Inflammatory macrophage treated with lipopolysaccharide for 4 hours (primary cell): ENCODE measurements at regions not wholly inside any gene's neighbourhood (a gene's known extent, or its start where the extent isn't known, plus 50 kb on each side); places are given as distances from the start of the nearest gene placed in this dataset.
"Not testable (repeated sequence)": the region's sequence is repeated elsewhere in the genome, so short reads cannot be mapped to it uniquely, and the experiment has no call there.

ENCODE experiments used
- DNase-seq: peaks from one replicate; pipeline ENCODE4 v3.0.0-alpha.2; 2020

- DNase-seq = no peak
These were observed 61.2 kb downstream of the VIP start for GRCh38 chr6:152811785-152812184.

- no peak for DNase-seq
These were observed 64.8 kb downstream of the VIP start for GRCh38 chr6:152815230-152815872.

- DNase-seq = no peak
These were observed 65.5 kb downstream of the VIP start for GRCh38 chr6:152816055-152816454.

GRCh38 chr6:152821525-152821924, 70.9 kb downstream of the VIP start:
- no peak for DNase-seq

GRCh38 chr6:152824666-152825065, 74.1 kb downstream of the VIP start:
- no peak for DNase-seq

DNA sequence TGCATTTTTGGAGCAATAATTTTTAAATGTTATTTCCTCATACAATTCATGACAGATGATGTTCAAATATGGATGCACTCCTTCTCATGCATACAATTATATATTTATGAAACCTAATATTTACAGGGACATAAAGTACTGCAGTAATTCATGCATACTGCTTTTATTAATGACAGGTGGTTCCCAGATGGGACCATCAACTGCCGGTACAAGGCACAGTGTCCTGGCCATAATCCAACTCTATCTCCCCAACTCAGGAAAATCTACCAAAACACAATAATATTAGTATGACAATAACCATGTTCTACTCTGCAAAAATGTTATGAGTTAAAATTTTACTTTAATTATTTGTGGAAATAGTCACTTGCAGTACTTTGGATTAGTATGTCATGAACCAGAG, 77.8 kb downstream of the VIP start:
- DNase-seq = no peak

DNA sequence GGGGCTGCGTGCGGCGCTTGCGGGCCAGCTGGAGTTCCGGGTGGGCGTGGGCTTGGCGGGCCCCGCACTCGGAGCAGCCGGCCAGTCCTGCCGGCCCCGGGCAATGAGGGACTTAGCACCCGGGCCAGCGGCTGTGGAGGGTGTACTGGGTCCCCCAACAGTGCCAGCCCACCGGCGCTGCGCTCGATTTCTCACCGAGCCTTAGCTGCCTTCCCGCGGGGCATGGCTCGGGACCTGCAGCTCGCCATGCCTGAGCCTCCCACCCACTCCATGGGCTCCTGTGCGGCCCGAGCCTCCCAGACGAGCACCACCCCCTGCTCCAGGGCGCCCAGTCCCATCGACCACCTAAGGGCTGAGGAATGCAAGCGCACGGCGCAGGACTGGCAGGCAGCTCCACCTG, 83.8 kb downstream of the VIP start:
- not testable (repeated sequence) for DNase-seq

DNA sequence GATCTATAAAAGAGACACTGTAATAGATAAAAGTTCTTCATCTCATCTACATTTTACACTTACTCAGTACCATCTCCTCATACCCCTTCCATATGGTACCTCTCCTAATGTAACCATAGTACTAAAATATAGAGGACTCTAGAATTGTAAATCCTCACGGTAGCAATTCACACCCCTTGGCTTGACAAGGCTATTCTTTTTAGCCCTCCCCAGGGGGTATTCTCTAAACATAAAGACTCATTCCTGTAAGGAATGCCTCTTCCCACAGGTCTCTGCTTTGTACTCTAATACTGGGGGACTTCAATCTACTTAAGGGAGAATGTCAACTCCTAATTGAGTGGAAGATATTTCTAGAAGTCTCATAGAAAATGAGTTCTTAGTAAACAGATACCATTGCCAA, 85.9 kb downstream of the VIP start:
- no peak for DNase-seq

DNA sequence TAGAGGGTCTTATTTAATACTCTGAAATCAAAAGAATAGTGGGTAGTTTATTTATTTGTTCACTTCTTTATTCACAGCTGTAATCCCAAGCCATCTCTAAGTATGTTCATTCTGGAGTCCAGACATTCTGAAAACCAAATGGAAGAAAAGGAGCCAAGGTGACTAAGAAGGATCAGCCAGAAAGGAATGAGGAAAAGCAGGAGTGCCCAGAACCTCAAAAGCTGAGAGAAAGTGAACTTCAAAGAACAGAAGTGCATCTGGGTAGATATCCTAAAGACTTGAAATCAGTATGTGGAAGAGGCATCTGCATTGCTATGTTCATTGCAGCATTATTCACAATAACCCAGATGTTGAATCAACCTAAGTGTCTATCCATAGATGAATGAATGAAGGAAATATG, 94.8 kb downstream of the VIP start:
- no peak for DNase-seq

- no peak for DNase-seq
These were observed 96.2 kb downstream of the VIP start for GRCh38 chr6:152846825-152847224.

GRCh38 chr6:152848919-152849318, 98.3 kb downstream of the VIP start:
- DNase-seq = no peak

- no peak for DNase-seq
These were observed 103.6 kb downstream of the VIP start for GRCh38 chr6:152854086-152854795.

- DNase-seq = no peak
These were observed 107.5 kb downstream of the VIP start for GRCh38 chr6:152858141-152858540.

- no peak for DNase-seq
These were observed 108.6 kb downstream of the VIP start for GRCh38 chr6:152859225-152859624.

DNA sequence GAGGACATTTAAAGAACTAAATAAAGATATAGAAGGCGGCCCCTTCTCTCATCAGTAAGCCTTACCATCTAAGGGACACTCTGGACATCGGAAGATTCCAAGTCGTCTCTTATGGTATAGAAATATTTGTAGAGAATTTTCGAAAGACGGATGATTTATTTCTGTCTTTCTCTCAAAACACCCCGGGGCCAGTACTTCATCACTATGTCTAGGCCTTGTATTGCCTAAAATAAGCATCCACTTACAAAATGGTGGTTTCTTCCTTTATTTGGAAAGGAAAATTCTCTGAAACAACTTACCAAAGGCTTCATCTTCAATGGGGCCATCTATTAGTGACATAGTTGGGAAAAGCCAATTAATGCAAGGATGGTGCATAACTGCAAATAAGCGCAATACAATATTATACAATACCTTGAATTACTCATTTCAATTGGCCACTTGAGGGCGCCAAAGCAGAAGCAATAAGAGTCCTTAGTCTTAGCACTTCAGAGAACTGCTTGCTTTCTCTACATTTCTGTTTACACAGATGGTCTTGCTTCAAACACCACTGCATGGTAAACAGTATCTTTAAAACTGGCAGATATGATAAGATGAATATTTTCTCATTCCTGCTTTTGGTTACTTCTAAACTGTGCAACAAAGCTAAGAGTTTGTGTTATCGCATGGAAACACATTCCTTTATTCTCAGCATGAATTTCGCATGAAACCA, 113.2 kb downstream of the VIP start:
- peak; percentile 72 for DNase-seq

DNA sequence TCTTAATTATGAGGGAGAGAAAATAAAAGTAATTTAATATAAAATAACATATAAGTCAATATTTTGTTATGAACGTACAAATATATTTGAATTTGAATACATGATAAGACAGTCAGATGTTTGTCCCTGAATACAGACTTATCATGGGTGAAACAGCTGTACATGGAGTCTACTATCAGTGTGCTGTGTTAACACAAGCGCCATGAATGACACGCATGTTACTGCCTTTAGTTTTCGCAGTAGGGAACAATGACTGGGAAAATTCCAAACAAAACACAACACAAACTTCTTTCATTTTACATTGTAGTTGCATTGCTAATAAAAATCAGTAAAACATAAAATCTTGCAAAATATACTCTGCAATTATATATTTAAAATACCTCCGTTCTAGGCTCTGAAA, 108.6 kb downstream of the FBXO5 start:
- no peak for DNase-seq

DNA sequence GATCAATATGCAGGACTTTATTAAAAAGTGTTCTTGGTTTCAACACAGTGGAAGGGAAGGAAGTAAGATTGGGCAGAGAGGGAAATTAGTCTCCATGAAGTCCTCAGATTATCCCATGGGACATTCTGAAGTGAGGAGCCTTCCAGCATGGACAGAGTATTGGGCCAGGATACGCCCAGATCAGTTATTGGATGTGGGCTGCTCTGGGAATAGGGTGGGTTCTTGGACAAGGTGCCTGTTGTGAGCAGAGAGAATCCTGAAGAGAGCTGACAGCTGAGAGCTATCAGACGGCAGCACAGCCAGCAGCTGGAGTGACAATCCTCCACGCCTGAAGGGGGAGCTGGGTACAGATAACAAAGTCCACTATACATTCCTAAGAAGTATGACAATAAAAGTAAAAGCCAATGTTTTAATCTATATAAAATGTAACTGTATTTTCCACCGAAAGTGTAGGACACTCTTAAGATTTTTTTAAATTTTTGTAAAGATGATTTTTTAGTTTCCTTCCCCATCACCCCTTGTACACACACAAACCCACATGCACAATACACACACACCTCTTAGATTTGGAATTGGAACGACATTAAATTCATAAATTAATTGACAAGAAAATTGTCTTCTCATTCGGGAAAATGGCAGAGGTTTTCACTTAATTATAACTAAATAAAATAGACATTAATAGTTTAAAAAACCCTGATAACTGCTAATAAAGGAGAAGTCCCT, 107.8 kb downstream of the FBXO5 start:
- no peak for DNase-seq

- DNase-seq = peak; percentile 5
These were observed 103.2 kb downstream of the FBXO5 start for GRCh38 chr6:152879681-152880080.

DNA sequence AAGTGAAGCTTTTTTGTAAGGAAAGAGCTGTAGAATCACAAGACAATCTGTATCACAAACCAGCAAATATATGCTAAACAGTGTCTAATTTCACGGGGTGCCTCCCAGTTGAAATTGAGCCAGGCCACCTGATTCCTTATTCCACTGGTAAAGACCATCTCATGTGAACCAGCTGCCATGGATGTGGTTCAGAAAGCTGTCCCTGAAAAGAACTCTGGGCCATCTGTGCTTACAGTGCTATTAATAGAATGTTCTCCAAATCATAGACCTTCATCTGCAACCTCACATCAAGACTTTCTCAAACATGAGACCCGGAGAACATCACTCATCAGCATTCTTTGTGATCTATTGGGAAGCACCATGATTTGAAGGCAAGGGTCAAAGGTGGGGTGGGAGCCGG, 89.7 kb downstream of the FBXO5 start:
- no peak for DNase-seq

GRCh38 chr6:152896923-152897322, 85.9 kb downstream of the FBXO5 start:
- peak; percentile 10 for DNase-seq

DNA sequence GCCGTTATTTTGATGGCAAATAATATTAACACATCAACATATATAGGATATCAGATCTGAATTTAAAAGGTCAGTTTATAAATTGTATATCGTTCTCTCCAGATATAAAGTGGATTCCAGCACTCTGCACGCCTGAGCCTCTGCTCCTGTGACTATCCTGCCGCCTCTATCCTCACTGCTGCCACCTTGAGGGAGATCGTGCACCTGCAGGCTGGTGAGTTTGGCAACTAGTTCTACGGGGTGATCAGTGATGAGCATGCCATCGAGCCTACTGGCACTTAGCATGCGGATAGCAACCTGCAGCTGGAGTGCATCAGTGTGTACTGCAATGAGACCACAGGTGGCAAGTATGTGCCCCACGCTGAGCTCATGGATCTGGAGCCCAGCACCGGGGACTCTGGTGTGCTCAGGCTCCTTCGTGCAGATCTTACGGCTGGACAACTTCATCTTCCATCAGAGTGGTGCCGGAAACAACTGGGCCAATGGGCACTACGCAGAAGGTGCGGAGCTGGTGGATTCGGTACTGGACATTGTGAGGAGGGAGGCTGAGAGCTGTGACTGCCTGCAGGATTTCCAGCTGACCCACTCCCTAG, 84.9 kb downstream of the FBXO5 start:
- peak; percentile 47 for DNase-seq

DNA sequence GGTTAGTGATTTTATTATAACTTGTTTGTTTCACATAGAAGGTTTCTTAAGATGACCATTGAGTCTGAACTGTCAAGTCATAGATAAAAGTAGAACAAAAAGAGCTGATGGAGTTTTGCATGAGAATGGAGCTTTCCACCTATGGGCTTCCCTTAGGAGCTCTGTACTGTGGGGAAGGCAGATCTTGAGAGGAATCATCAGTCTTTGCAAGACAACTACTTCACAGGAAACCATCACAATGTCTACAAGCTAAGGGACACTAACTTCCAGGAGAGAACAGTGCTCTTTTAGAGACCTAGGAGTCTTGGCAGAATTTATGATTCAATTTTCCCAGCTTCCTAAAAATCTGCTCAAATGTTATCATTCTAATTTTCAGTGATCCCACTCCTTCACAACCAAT, 78.2 kb downstream of the FBXO5 start:
- no peak for DNase-seq
